ENCODE measurements at regions not wholly inside any gene's neighbourhood (a gene's known extent, or its start where the extent isn't known, plus 50 kb on each side); places are given as distances from the start of the nearest gene placed in this dataset.

DNA sequence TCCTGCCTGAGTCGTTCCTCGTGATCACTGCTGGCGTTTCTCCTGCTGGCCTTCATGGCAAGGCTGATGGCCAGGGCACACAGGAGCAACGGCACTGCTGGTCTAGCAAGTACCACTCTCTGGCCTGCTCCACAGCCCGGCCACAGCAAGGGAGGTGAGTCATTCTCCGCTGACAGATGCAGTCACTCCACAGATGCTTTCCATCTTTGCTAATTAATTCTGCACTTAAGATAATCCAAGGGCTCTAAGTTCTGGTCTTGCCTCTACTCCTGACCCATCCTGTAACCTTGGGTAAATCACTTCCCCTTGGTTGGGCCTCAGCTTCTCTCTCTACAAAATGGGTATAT is 244.4 kb downstream of the RPS24 start:
- peaks cover 0 to 8% (median 0%) of the 10 kb centered on the region in 5 donors for H3K4me1 ChIP-seq (ENCODE audit: control insufficient read depth in 5 of 5, insufficient read depth in 5 of 5, low read length in 5 of 5)

DNA sequence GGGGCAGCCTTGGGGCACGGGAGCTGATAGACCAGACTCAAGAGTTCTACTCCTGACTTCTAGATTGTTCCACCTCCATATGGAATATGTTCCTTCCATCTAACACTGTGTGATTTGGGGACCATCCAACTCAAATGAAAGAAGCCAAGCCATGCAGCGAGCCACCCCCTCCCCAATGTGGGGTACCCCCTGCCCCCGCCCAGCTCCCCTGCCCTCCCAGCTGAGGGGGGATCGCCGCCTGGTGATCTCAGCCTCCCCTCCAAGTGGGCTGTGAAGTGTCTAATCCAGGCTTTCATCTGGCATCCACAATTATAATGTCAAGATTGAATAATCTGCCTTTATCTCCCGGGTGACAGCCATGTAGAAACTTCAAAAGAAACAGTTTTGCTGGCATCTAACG is 246.1 kb downstream of the RPS24 start:
- Histone ChIP-seq H3K27ac (ENCODE audit: low read depth in 1 of 2, low read length in 1 of 2) (no peak overlapping the region), H3K36me3 (ENCODE audit: control insufficient read depth in 4 of 4, insufficient read depth in 4 of 4, low read length in 4 of 4) (no peaks in the 10 kb centered on the region), H3K4me3 (no peak overlapping the region), H3K4me1 (ENCODE audit: control insufficient read depth in 5 of 5, insufficient read depth in 5 of 5, low read length in 5 of 5) (peaks cover 0 to 8% (median 0%) of the 10 kb centered on the region in 5 donors), H3K27me3 (ENCODE audit: control insufficient read depth in 3 of 3, insufficient read depth in 3 of 3, low read length in 2 of 3) (no peaks in the 10 kb centered on the region), H3K9me3 (ENCODE audit: control insufficient read depth in 4 of 4, insufficient read depth in 3 of 4, low read length in 3 of 4) (no peaks in the 10 kb centered on the region), H3K9ac (ENCODE audit: insufficient read depth in 1 of 2, low read length in 2 of 2) (no peak overlapping the region)
- 74 to 84% methylated on average over 7 of the region's 7 CpGs for WGBS, 2 donors
- TF ChIP-seq, protein P1, sequence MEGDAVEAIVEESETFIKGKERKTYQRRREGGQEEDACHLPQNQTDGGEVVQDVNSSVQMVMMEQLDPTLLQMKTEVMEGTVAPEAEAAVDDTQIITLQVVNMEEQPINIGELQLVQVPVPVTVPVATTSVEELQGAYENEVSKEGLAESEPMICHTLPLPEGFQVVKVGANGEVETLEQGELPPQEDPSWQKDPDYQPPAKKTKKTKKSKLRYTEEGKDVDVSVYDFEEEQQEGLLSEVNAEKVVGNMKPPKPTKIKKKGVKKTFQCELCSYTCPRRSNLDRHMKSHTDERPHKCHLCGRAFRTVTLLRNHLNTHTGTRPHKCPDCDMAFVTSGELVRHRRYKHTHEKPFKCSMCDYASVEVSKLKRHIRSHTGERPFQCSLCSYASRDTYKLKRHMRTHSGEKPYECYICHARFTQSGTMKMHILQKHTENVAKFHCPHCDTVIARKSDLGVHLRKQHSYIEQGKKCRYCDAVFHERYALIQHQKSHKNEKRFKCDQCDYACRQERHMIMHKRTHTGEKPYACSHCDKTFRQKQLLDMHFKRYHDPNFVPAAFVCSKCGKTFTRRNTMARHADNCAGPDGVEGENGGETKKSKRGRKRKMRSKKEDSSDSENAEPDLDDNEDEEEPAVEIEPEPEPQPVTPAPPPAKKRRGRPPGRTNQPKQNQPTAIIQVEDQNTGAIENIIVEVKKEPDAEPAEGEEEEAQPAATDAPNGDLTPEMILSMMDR (IDR thresholded peaks at IDR 0.05; ENCODE audit: control extremely low read depth, extremely low read depth) = no peak
- no peak for ATAC-seq (ENCODE audit: insufficient read depth, low FRiP score)
- peak; percentile 57 to 80 (median 74) for DNase-seq

More for the DNA sequence above, 244.4 kb downstream of the RPS24 start:
- ATAC-seq (ENCODE audit: insufficient read depth, low FRiP score) (no peak), DNase-seq (no peak)
- 85 to 89% methylated on average over 6 of the region's 6 CpGs for WGBS, 2 donors
- Histone ChIP-seq H3K9ac (ENCODE audit: insufficient read depth in 1 of 2, low read length in 2 of 2) (no peak overlapping the region), H3K4me3 (no peak overlapping the region), H3K27ac (ENCODE audit: low read depth in 1 of 2, low read length in 1 of 2) (no peak overlapping the region), H3K9me3 (ENCODE audit: control insufficient read depth in 4 of 4, insufficient read depth in 3 of 4, low read length in 3 of 4) (peaks cover 0 to 2% (median 0%) of the 10 kb centered on the region in 4 donors), H3K27me3 (ENCODE audit: control insufficient read depth in 3 of 3, insufficient read depth in 3 of 3, low read length in 2 of 3) (no peaks in the 10 kb centered on the region), H3K36me3 (ENCODE audit: control insufficient read depth in 4 of 4, insufficient read depth in 4 of 4, low read length in 4 of 4) (no peaks in the 10 kb centered on the region)
- TF ChIP-seq, protein P1 (IDR thresholded peaks at IDR 0.05; ENCODE audit: control extremely low read depth, extremely low read depth) = no peak

DNA sequence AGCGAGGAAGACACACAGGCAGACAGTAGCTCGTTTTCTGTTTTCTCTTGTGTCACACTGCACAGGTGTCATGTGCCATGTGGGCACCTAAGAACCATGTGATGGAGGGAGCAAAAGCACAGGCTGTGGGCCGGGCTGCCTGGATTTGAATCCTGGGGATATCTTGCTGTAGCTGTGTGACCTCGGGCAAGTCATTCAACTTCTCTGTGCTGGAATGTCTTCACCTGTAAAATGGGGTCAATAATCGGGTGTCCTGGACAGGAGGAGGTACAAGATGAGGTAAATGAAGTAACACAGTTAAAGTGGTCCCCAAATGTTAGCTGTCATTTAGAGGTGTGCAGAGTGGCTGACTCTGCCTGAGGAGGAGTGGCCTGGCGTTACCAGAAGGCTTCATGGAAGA is 246.9 kb downstream of the RPS24 start:
- DNase-seq (no peak), ATAC-seq (ENCODE audit: insufficient read depth, low FRiP score) (no peak)
- no peak overlapping the region for H3K9ac ChIP-seq (ENCODE audit: insufficient read depth in 1 of 2, low read length in 2 of 2)
- no peak overlapping the region for H3K27ac ChIP-seq (ENCODE audit: low read depth in 1 of 2, low read length in 1 of 2)
- TF ChIP-seq, protein P1 (IDR thresholded peaks at IDR 0.05; ENCODE audit: control extremely low read depth, extremely low read depth) = no peak
- H3K36me3 ChIP-seq (ENCODE audit: control insufficient read depth in 4 of 4, insufficient read depth in 4 of 4, low read length in 4 of 4) = no peaks in the 10 kb centered on the region
- 90 to 95% methylated on average over 6 of the region's 6 CpGs for WGBS, 2 donors
- no peak overlapping the region for H3K4me3 ChIP-seq
- H3K4me1 ChIP-seq (ENCODE audit: control insufficient read depth in 5 of 5, insufficient read depth in 5 of 5, low read length in 5 of 5) = peaks cover 0 to 8% (median 0%) of the 10 kb centered on the region in 5 donors
- no peaks in the 10 kb centered on the region for H3K27me3 ChIP-seq (ENCODE audit: control insufficient read depth in 3 of 3, insufficient read depth in 3 of 3, low read length in 2 of 3)
- no peaks in the 10 kb centered on the region for H3K9me3 ChIP-seq (ENCODE audit: control insufficient read depth in 4 of 4, insufficient read depth in 3 of 4, low read length in 3 of 4)

DNA sequence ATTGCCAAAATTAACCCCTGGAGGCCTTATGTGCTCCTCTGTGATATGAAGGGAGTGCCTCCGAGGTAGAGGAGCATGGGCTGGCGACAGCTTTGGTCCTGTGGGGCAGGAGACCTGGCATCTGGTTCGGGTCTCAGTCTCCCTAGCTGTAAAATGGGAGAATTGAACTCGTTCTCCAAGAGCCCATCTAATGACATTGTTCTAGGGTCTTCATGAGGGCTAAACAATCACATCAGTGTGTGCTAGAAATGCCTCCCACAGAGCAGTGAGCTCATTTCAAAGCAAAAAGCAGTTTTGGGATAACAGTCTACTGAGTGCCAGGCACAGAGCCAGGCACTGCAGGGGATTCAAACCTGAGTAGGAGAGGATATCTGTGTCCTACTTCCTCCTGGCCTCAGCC is 248.0 kb downstream of the RPS24 start:
- Histone ChIP-seq H3K36me3 (ENCODE audit: control insufficient read depth in 4 of 4, insufficient read depth in 4 of 4, low read length in 4 of 4) (no peaks in the 10 kb centered on the region), H3K4me1 (ENCODE audit: control insufficient read depth in 5 of 5, insufficient read depth in 5 of 5, low read length in 5 of 5) (peaks cover 0 to 8% (median 0%) of the 10 kb centered on the region in 5 donors), H3K27me3 (ENCODE audit: control insufficient read depth in 3 of 3, insufficient read depth in 3 of 3, low read length in 2 of 3) (no peaks in the 10 kb centered on the region), H3K9ac (ENCODE audit: insufficient read depth in 1 of 2, low read length in 2 of 2) (no peak overlapping the region), H3K27ac (ENCODE audit: low read depth in 1 of 2, low read length in 1 of 2) (no peak overlapping the region), H3K4me3 (no peak overlapping the region), H3K9me3 (ENCODE audit: control insufficient read depth in 4 of 4, insufficient read depth in 3 of 4, low read length in 3 of 4) (no peaks in the 10 kb centered on the region)
- ATAC-seq (ENCODE audit: insufficient read depth, low FRiP score) (no peak), DNase-seq (no peak)
- 89 to 96% methylated on average over 4 of the region's 4 CpGs for WGBS, 2 donors
- TF ChIP-seq, protein P1 (IDR thresholded peaks at IDR 0.05; ENCODE audit: control extremely low read depth, extremely low read depth) = no peak

Measured in lung (tissue), 11 donors.